ENCODE measurements at regions not wholly inside any gene's neighbourhood (a gene's known extent, or its start where the extent isn't known, plus 50 kb on each side); places are given as distances from the start of the nearest gene placed in this dataset.

- DNase-seq, result peak; percentile 24
Measured at GRCh38 chr13:91058066-91058465, 289.4 kb upstream of the MIR17HG start.

- no peak for DNase-seq
Measured at GRCh38 chr13:91058919-91059318, 288.6 kb upstream of the MIR17HG start.

- DNase-seq, result no peak
Measured at GRCh38 chr13:91066745-91067144, 280.7 kb upstream of the MIR17HG start.

GRCh38 chr13:91072486-91072885, 275.0 kb upstream of the MIR17HG start:
- DNase-seq, result no peak

- DNase-seq, result no peak
Measured at GRCh38 chr13:91074091-91074490, 273.4 kb upstream of the MIR17HG start.

- DNase-seq, result no peak
Measured at GRCh38 chr13:91076830-91077229, 270.7 kb upstream of the MIR17HG start.

GRCh38 chr13:91078093-91078679, 269.3 kb upstream of the MIR17HG start:
- peak; percentile 15 for DNase-seq

- DNase-seq, result no peak
Measured at GRCh38 chr13:91079176-91079575, 268.3 kb upstream of the MIR17HG start.

- no peak for DNase-seq
Measured at GRCh38 chr13:91085127-91085526, 262.4 kb upstream of the MIR17HG start.

- DNase-seq, result no peak
Measured at GRCh38 chr13:91086936-91087716, 260.4 kb upstream of the MIR17HG start.

GRCh38 chr13:91097269-91097668, 250.2 kb upstream of the MIR17HG start:
- no peak for DNase-seq

GRCh38 chr13:91099877-91100276, 247.6 kb upstream of the MIR17HG start:
- DNase-seq, result no peak

- DNase-seq, result no peak
Measured at GRCh38 chr13:91100944-91101343, 246.5 kb upstream of the MIR17HG start.

- DNase-seq, result peak; percentile 15
Measured at GRCh38 chr13:91101381-91101780, 246.1 kb upstream of the MIR17HG start.

- DNase-seq, result no peak
Measured at GRCh38 chr13:91105270-91105669, 242.2 kb upstream of the MIR17HG start.

- DNase-seq, result no peak
Measured at GRCh38 chr13:91106565-91106964, 240.9 kb upstream of the MIR17HG start.

GRCh38 chr13:91108315-91108714, 239.2 kb upstream of the MIR17HG start:
- no peak for DNase-seq

GRCh38 chr13:91111476-91112200, 235.8 kb upstream of the MIR17HG start:
- no peak for DNase-seq

- DNase-seq, result no peak
Measured at GRCh38 chr13:91112201-91112923, 235.1 kb upstream of the MIR17HG start.

- no peak for DNase-seq
Measured at GRCh38 chr13:91112924-91113277, 234.6 kb upstream of the MIR17HG start.

GRCh38 chr13:91115776-91116175, 231.7 kb upstream of the MIR17HG start:
- DNase-seq, result no peak

GRCh38 chr13:91117351-91117750, 230.1 kb upstream of the MIR17HG start:
- no peak for DNase-seq

- DNase-seq, result no peak
Measured at GRCh38 chr13:91119643-91120042, 227.8 kb upstream of the MIR17HG start.
